T47D (cell line): ENCODE measurements at regions not wholly inside any gene's neighbourhood (a gene's known extent, or its start where the extent isn't known, plus 50 kb on each side); places are given as distances from the start of the nearest gene placed in this dataset.
"Not testable (repeated sequence)": the region's sequence is repeated elsewhere in the genome, so short reads cannot be mapped to it uniquely, and the experiment has no call there.

Source experiments
- DNase-seq, 2 experiments: peaks; one replicate each; pipeline versions ENCODE4 v3.0.0 to v3.0.0-alpha.2; 2011 to 2012; ENCODE audit warnings: low read depth in 1 of 2, low spot score in 1 of 2
- JUND ChIP-seq: IDR thresholded peaks from 2 replicates; pipeline ENCODE4 v1.6.1; 2012; ENCODE audit warnings: low read depth
- in situ Hi-C: cut with HindIII; loops from 2 replicates; pipeline ENCODE4 v1.10.0; 2016; ENCODE audit warnings: low sequenced_read_pairs, low pct_unique_long_range_greater_than_20kb

GRCh38 chr14:86794689-86795088 is 1198.3 kb downstream of the GALC start:
- in situ Hi-C loops: no loop called here
- TF ChIP-seq JUND: no peak
- DNase-seq: no peak

- in situ Hi-C loops: no loop called here
- no peak for DNase-seq
- TF ChIP-seq JUND: no peak
These were observed 1202.3 kb downstream of the GALC start for GRCh38 chr14:86790408-86791364.

GRCh38 chr14:86788224-86788623 is 1204.8 kb downstream of the GALC start:
- no peak for DNase-seq
- no peak for TF ChIP-seq JUND
- in situ Hi-C loops: no loop called here

- in situ Hi-C loops: no loop called here
- no peak for TF ChIP-seq JUND
- DNase-seq: no peak
These were observed 1205.3 kb downstream of the GALC start for GRCh38 chr14:86787717-86788116.

- no peak for TF ChIP-seq JUND
- DNase-seq: no peak
- in situ Hi-C loops: no loop called here
These were observed 1210.8 kb downstream of the GALC start for GRCh38 chr14:86782092-86782580.

GRCh38 chr14:86780876-86781510 is 1212.0 kb downstream of the GALC start:
- in situ Hi-C loops: no loop called here
- no peak for TF ChIP-seq JUND
- DNase-seq: no peak

- no peak for DNase-seq
- in situ Hi-C loops: no loop called here
- TF ChIP-seq JUND: no peak
These were observed 1212.5 kb downstream of the GALC start for GRCh38 chr14:86780461-86780860.

GRCh38 chr14:86779416-86779815 is 1213.6 kb downstream of the GALC start:
- no peak for TF ChIP-seq JUND
- in situ Hi-C loops: no loop called here
- no peak for DNase-seq

- no peak for DNase-seq
- no peak for TF ChIP-seq JUND
- in situ Hi-C loops: no loop called here
These were observed 1214.9 kb downstream of the GALC start for GRCh38 chr14:86777963-86778602.

- DNase-seq, in situ Hi-C loops: not testable (repeated sequence)
These were observed 1217.1 kb downstream of the GALC start for GRCh38 chr14:86775896-86776295.

- in situ Hi-C loops: no loop called here
- TF ChIP-seq JUND: no peak
- DNase-seq: no peak
These were observed 1218.1 kb downstream of the GALC start for GRCh38 chr14:86774916-86775315.

- DNase-seq: no peak
- in situ Hi-C loops: no loop called here
- TF ChIP-seq JUND: no peak
These were observed 1220.9 kb downstream of the GALC start for GRCh38 chr14:86772075-86772474.

GRCh38 chr14:86770186-86770585 is 1222.8 kb downstream of the GALC start:
- no peak for TF ChIP-seq JUND
- in situ Hi-C loops: no loop called here
- DNase-seq: no peak
